Trophoblast cell (in vitro differentiated cells and primary cell): ENCODE measurements at regions not wholly inside any gene's neighbourhood (a gene's known extent, or its start where the extent isn't known, plus 50 kb on each side); places are given as distances from the start of the nearest gene placed in this dataset.

Experiments
- DNase-seq, 2 donors: peaks; one replicate each; pipeline ENCODE4 v3.0.0-alpha.2; 2016
- H2AFZ ChIP-seq: 2 replicates; pipeline ENCODE4 v1.6.1; 2013; ENCODE audit warnings: low read length, moderate library complexity, mild to moderate bottlenecking; ENCODE audit not compliant: insufficient read depth, poor library complexity
- H2AK5ac ChIP-seq: 2 replicates; pipeline ENCODE4 v1.6.1; 2013; ENCODE audit warnings: mild to moderate bottlenecking, low read length
- H2BK120ac ChIP-seq: 2 replicates; pipeline ENCODE4 v1.6.1; 2013; ENCODE audit warnings: low read length, mild to moderate bottlenecking, moderate library complexity; ENCODE audit not compliant: insufficient read depth, poor library complexity
- H2BK12ac ChIP-seq: 2 replicates; pipeline ENCODE4 v1.6.1; 2013; ENCODE audit warnings: mild to moderate bottlenecking, low read length, moderate library complexity
- H2BK5ac ChIP-seq: 2 replicates; pipeline ENCODE4 v1.6.1; 2013; ENCODE audit warnings: low read length, low read depth, moderate library complexity, mild to moderate bottlenecking; ENCODE audit not compliant: poor library complexity
- H3K14ac ChIP-seq: 2 replicates; pipeline ENCODE4 v1.6.1; 2013; ENCODE audit warnings: mild to moderate bottlenecking, low read length
- H3K18ac ChIP-seq: 2 replicates; pipeline ENCODE4 v1.6.1; 2013; ENCODE audit warnings: mild to moderate bottlenecking, low read length
- H3K23ac ChIP-seq: 2 replicates; pipeline ENCODE4 v1.6.1; 2013; ENCODE audit warnings: low read length
- H3K27ac ChIP-seq: 2 replicates; pipeline ENCODE4 v1.5.1; 2013; ENCODE audit warnings: low read depth, mild to moderate bottlenecking, inconsistent platforms, low read length, moderate library complexity
- H3K27me3 ChIP-seq: 2 replicates; pipeline ENCODE4 v1.6.1; 2013; ENCODE audit warnings: inconsistent platforms, mild to moderate bottlenecking, low read length, moderate library complexity; ENCODE audit not compliant: insufficient read depth
- H3K36me3 ChIP-seq, 2 experiments: 1 replicate in 1 of 2; 2 replicates in 1 of 2; pipeline ENCODE4 v1.6.1; 2013; ENCODE audit warnings: low read length in 2 of 2, mild to moderate bottlenecking in 2 of 2, moderate library complexity in 1 of 2; ENCODE audit not compliant: insufficient read depth in 2 of 2, control insufficient read depth in 1 of 2
- H3K4ac ChIP-seq: 2 replicates; pipeline ENCODE4 v1.6.1; 2013; ENCODE audit warnings: low read depth, mild to moderate bottlenecking, low read length, moderate library complexity
- H3K4me1 ChIP-seq, 2 experiments: 1 replicate in 1 of 2; 2 replicates in 1 of 2; pipeline ENCODE4 v1.6.1; 2013; ENCODE audit warnings: low read length in 2 of 2, mild to moderate bottlenecking in 2 of 2, moderate library complexity in 1 of 2; ENCODE audit not compliant: insufficient read depth in 2 of 2, control insufficient read depth in 1 of 2
- H3K4me2 ChIP-seq: 2 replicates; pipeline ENCODE4 v1.6.1; 2013; ENCODE audit warnings: inconsistent platforms, mild to moderate bottlenecking, low read length, moderate library complexity
- H3K4me3 ChIP-seq: 2 replicates; pipeline ENCODE4 v1.5.1; 2013; ENCODE audit warnings: mild to moderate bottlenecking, low read depth, low read length, inconsistent platforms
- H3K79me1 ChIP-seq: one replicate; pipeline ENCODE4 v1.6.1; 2013; ENCODE audit warnings: low read length
- H3K79me2 ChIP-seq: 2 replicates; pipeline ENCODE4 v1.6.1; 2013; ENCODE audit warnings: low read length, mild to moderate bottlenecking; ENCODE audit not compliant: control insufficient read depth, insufficient read depth, poor library complexity
- H3K9ac ChIP-seq: 2 replicates; pipeline ENCODE4 v1.6.1; 2013; ENCODE audit warnings: mild to moderate bottlenecking, low read length
- H3K9me3 ChIP-seq: 2 replicates; pipeline ENCODE4 v1.6.1; 2013; ENCODE audit warnings: low read depth, mild to moderate bottlenecking, control low read depth, inconsistent platforms, low read length; ENCODE audit not compliant: insufficient read depth
- H4K12ac ChIP-seq: 2 replicates; pipeline ENCODE4 v1.6.1; 2013; ENCODE audit warnings: low read depth, mild to moderate bottlenecking, low read length, moderate library complexity
- H4K8ac ChIP-seq: 2 replicates; pipeline ENCODE4 v1.6.1; 2013; ENCODE audit warnings: low read depth, mild to moderate bottlenecking, low read length, moderate library complexity
- H4K91ac ChIP-seq: one replicate; pipeline ENCODE4 v1.6.1; 2013; ENCODE audit warnings: low read depth, mild to moderate bottlenecking, low read length, moderate library complexity
- WGBS: extraction: QIAGEN DNeasy Blood & Tissue Kit; methylation state at CpG from one replicate; pipeline ENCODE4 v1.1.7; 2013; ENCODE audit warnings: missing lambda C conversion rate; ENCODE audit not compliant: insufficient read length, insufficient coverage; ENCODE audit errors: extremely low coverage; 5-methylcytosine and 5-hydroxymethylcytosine counted together

GRCh38 chr4:89416960-89417359 lies 109.4 kb upstream of the GPRIN3 start:
- no peak overlapping the region for H2AK5ac ChIP-seq
- H3K9ac ChIP-seq, result no peak overlapping the region
- DNase-seq, result no peak
- no peaks in the 10 kb centered on the region for H3K79me1 ChIP-seq
- no peaks in the 10 kb centered on the region for H3K4me1 ChIP-seq
- no peak overlapping the region for H3K4ac ChIP-seq
- H3K36me3 ChIP-seq, result no peaks in the 10 kb centered on the region
- H3K79me2 ChIP-seq, result no peaks in the 10 kb centered on the region
- no peak overlapping the region for H2BK12ac ChIP-seq
- no peak overlapping the region for H4K8ac ChIP-seq
- no peak overlapping the region for H4K12ac ChIP-seq
- no peaks in the 10 kb centered on the region for H3K9me3 ChIP-seq
- no peak overlapping the region for H3K14ac ChIP-seq
- no peak overlapping the region for H3K27ac ChIP-seq
- H2BK5ac ChIP-seq, result no peak overlapping the region
- H3K18ac ChIP-seq, result no peak overlapping the region
- no peak overlapping the region for H2BK120ac ChIP-seq
- H2AFZ ChIP-seq, result no peak overlapping the region
- H3K27me3 ChIP-seq, result no peaks in the 10 kb centered on the region
- no CpG with 5 or more reads among the region's 2 CpGs for WGBS
- no peak overlapping the region for H3K4me3 ChIP-seq
- no peak overlapping the region for H4K91ac ChIP-seq
- H3K4me2 ChIP-seq, result no peak overlapping the region
- H3K23ac ChIP-seq, result no peak overlapping the region

- H3K9me3 ChIP-seq, result no peaks in the 10 kb centered on the region
- WGBS, result no CpG with 5 or more reads among the region's 1 CpG
Observed at GRCh38 chr4:89413518-89413917, 105.9 kb upstream of the GPRIN3 start.

GRCh38 chr4:89411539-89412309 lies 104.1 kb upstream of the GPRIN3 start:
- Histone ChIP-seq H3K9ac (no peak overlapping the region), H4K8ac (no peak overlapping the region), H3K4me2 (no peak overlapping the region), H3K4me3 (no peak overlapping the region), H2AK5ac (no peak overlapping the region), H2BK12ac (no peak overlapping the region), H3K14ac (no peak overlapping the region), H3K27ac (no peak overlapping the region), H3K23ac (no peak overlapping the region), H3K79me2 (no peaks in the 10 kb centered on the region), H2AFZ (no peak overlapping the region), H3K9me3 (no peaks in the 10 kb centered on the region), H2BK5ac (no peak overlapping the region), H3K4ac (no peak overlapping the region), H3K36me3 (no peaks in the 10 kb centered on the region), H3K79me1 (no peaks in the 10 kb centered on the region), H3K4me1 (peaks cover 0 to 2% of the 10 kb centered on the region in 2 experiments), H4K91ac (no peak overlapping the region), H2BK120ac (no peak overlapping the region), H3K27me3 (no peaks in the 10 kb centered on the region), H4K12ac (no peak overlapping the region), H3K18ac (no peak overlapping the region)
- DNase-seq, result no peak
- no CpG with 5 or more reads among the region's 6 CpGs for WGBS

More at GRCh38 chr4:89413518-89413917, 105.9 kb upstream of the GPRIN3 start:
- H2AK5ac ChIP-seq, result no peak overlapping the region
- H2BK5ac ChIP-seq, result no peak overlapping the region
- H4K8ac ChIP-seq, result no peak overlapping the region
- no peak overlapping the region for H3K18ac ChIP-seq
- H3K27me3 ChIP-seq, result no peaks in the 10 kb centered on the region
- no peaks in the 10 kb centered on the region for H3K79me2 ChIP-seq
- no peak overlapping the region for H3K23ac ChIP-seq
- no peak overlapping the region for H2BK120ac ChIP-seq
- no peak overlapping the region for H3K27ac ChIP-seq
- no peaks in the 10 kb centered on the region for H3K36me3 ChIP-seq
- peaks cover 0 to 2% of the 10 kb centered on the region in 2 experiments for H3K4me1 ChIP-seq
- no peak overlapping the region for H3K14ac ChIP-seq
- H3K79me1 ChIP-seq, result no peaks in the 10 kb centered on the region
- no peak overlapping the region for H3K4ac ChIP-seq
- no peak overlapping the region for H4K12ac ChIP-seq
- H2AFZ ChIP-seq, result no peak overlapping the region
- H3K9ac ChIP-seq, result no peak overlapping the region
- DNase-seq, result no peak
- no peak overlapping the region for H3K4me2 ChIP-seq
- no peak overlapping the region for H2BK12ac ChIP-seq
- no peak overlapping the region for H4K91ac ChIP-seq
- H3K4me3 ChIP-seq, result no peak overlapping the region

GRCh38 chr4:89410687-89411086 lies 103.1 kb upstream of the GPRIN3 start:
- H3K9me3 ChIP-seq, result no peaks in the 10 kb centered on the region
- H3K27ac ChIP-seq, result no peak overlapping the region
- H3K79me1 ChIP-seq, result no peaks in the 10 kb centered on the region
- H3K9ac ChIP-seq, result no peak overlapping the region
- no CpG with 5 or more reads among the region's 1 CpG for WGBS
- no peak overlapping the region for H3K18ac ChIP-seq
- no peak overlapping the region for H4K8ac ChIP-seq
- DNase-seq, result peak; percentile 70 to 86
- H3K4me2 ChIP-seq, result no peak overlapping the region
- no peaks in the 10 kb centered on the region for H3K27me3 ChIP-seq
- H3K23ac ChIP-seq, result no peak overlapping the region
- no peak overlapping the region for H4K12ac ChIP-seq
- H3K36me3 ChIP-seq, result no peaks in the 10 kb centered on the region
- H2BK5ac ChIP-seq, result no peak overlapping the region
- H2BK12ac ChIP-seq, result no peak overlapping the region
- H3K4me3 ChIP-seq, result no peak overlapping the region
- H2AFZ ChIP-seq, result no peak overlapping the region
- H2BK120ac ChIP-seq, result no peak overlapping the region
- peaks cover 0 to 2% of the 10 kb centered on the region in 2 experiments for H3K4me1 ChIP-seq
- no peak overlapping the region for H3K14ac ChIP-seq
- no peaks in the 10 kb centered on the region for H3K79me2 ChIP-seq
- no peak overlapping the region for H4K91ac ChIP-seq
- H2AK5ac ChIP-seq, result no peak overlapping the region
- H3K4ac ChIP-seq, result no peak overlapping the region
